Chondrocyte (in vitro differentiated cells): ENCODE measurements at regions not wholly inside any gene's neighbourhood (a gene's known extent, or its start where the extent isn't known, plus 50 kb on each side); places are given as distances from the start of the nearest gene placed in this dataset.

Experiments used
- DNase-seq: peaks from one replicate; pipeline ENCODE4 v3.0.0; 2021; ENCODE audit warnings: mixed read lengths, low spot score
- H3K27ac Mint-ChIP-seq: one replicate; pipeline ENCODE4 v1.8.0; 2021; ENCODE audit warnings: mild to moderate bottlenecking, moderate library complexity, mixed read lengths; ENCODE audit not compliant: unreplicated experiment
- H3K27me3 Mint-ChIP-seq: 2 replicates; pipeline ENCODE4 v1.8.0; 2021; ENCODE audit warnings: low read depth, mixed read lengths
- H3K36me3 Mint-ChIP-seq: 2 replicates; pipeline ENCODE4 v1.8.0; 2021; ENCODE audit warnings: low read depth, mixed read lengths
- H3K4me1 Mint-ChIP-seq: 2 replicates; pipeline ENCODE4 v1.8.0; 2021; ENCODE audit warnings: low read depth, mild to moderate bottlenecking, mixed read lengths
- H3K4me3 Mint-ChIP-seq: one replicate; pipeline ENCODE4 v1.8.0; 2021; ENCODE audit warnings: mild to moderate bottlenecking, moderate library complexity, mixed read lengths; ENCODE audit not compliant: unreplicated experiment
- H3K9me3 Mint-ChIP-seq: 2 replicates; pipeline ENCODE4 v1.8.0; 2021; ENCODE audit warnings: low read depth, mixed read lengths
- TF ChIP-seq, protein P1 (sequence below): fragments of 200-600 bp; sonication (generic); IDR thresholded peaks from 2 replicates; pipeline ENCODE4 v1.5.0; 2021; ENCODE audit warnings: antibody characterized with exemption, mild to moderate bottlenecking, moderate library complexity

DNA sequence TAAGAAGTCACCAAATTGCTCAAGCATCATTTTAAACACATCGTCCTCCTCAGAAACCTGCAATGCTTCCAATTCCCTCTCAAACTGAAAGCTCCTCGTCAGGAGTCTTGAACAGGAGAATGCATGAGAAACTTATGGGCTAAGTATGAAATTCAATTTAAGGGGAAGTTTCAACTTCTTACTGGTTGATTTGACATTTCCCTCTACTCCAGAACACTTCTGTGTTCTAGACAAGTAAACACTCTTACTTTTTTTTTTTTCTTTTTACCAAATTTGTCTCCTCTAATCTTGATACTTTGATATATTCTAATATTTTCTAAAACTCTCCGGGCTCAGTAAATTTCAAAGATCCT, 181.7 kb downstream of the RSL24D1 start:
- no peak overlapping the region for H3K4me3 Mint-ChIP-seq
- no peak overlapping the region for H3K27ac Mint-ChIP-seq

DNA sequence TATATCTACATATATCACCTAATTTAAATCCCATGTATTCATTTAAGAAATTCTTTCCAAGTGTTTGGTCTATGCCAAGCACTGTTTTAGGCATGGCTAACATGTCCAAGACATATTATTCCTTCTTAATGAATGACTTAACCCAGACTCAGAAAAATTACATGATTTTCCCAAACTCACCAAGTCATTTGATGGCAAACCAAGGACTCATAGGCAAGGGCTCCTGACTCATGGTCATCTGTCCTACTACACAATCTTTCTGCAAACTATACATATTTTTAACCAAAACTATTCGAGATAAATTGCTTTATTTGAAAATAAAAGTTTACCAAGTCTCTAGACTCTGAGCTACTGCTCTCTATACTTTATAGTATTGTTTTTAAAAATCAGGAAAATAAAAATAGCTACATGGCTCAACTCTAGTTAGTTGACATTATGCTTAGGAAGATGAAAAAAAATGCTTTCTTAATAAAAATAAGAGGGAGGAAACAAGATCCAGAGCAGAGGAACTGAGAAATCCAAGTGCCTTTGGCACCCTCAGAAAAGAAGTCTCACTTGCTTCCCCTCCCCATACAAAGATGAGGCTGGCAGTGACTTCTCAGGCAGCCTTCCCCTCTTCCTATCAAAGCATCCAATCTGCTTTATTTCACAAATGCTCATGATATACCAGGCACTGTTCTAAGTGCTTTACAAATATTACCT, 182.2 kb downstream of the RSL24D1 start:
- Mint-ChIP-seq H3K9me3 (no peaks in the 10 kb centered on the region), H3K27me3 (peaks cover 9% of the 10 kb centered on the region), H3K4me1 (no peaks in the 10 kb centered on the region), H3K36me3 (no peaks in the 10 kb centered on the region), H3K4me3 (no peak overlapping the region), H3K27ac (no peak overlapping the region)
- DNase-seq: no peak
- TF ChIP-seq, protein P1, sequence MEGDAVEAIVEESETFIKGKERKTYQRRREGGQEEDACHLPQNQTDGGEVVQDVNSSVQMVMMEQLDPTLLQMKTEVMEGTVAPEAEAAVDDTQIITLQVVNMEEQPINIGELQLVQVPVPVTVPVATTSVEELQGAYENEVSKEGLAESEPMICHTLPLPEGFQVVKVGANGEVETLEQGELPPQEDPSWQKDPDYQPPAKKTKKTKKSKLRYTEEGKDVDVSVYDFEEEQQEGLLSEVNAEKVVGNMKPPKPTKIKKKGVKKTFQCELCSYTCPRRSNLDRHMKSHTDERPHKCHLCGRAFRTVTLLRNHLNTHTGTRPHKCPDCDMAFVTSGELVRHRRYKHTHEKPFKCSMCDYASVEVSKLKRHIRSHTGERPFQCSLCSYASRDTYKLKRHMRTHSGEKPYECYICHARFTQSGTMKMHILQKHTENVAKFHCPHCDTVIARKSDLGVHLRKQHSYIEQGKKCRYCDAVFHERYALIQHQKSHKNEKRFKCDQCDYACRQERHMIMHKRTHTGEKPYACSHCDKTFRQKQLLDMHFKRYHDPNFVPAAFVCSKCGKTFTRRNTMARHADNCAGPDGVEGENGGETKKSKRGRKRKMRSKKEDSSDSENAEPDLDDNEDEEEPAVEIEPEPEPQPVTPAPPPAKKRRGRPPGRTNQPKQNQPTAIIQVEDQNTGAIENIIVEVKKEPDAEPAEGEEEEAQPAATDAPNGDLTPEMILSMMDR: no peak

More for the DNA sequence above, 181.7 kb downstream of the RSL24D1 start:
- no peak for DNase-seq
- TF ChIP-seq, protein P1: no peak
- Mint-ChIP-seq H3K4me1 (no peaks in the 10 kb centered on the region), H3K9me3 (no peaks in the 10 kb centered on the region), H3K36me3 (no peaks in the 10 kb centered on the region), H3K27me3 (peaks cover 12% of the 10 kb centered on the region)

DNA sequence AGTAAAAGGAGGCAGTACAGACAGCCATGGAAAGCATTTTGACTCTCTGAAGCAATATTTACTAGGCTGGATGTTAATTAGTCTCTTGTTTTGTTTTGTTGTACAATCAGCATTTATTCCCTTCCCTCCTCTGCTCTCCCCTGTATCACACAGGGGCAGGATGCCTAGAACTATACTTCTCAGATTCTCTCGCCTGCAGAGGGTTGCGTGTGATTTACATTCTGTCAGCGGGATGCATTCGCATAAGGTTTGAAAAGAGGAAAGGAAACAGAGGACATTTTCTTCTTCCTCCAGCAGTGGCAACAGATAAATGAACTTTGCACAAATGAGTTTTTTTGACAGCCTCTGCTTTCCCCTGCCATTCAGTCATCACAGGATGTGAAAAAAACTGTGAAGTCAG, 188.3 kb downstream of the RSL24D1 start:
- H3K4me1 Mint-ChIP-seq: no peaks in the 10 kb centered on the region
- no peak overlapping the region for H3K4me3 Mint-ChIP-seq
- peaks cover 5% of the 10 kb centered on the region for H3K27me3 Mint-ChIP-seq
- TF ChIP-seq, protein P1: no peak
- DNase-seq: no peak
- H3K36me3 Mint-ChIP-seq: no peaks in the 10 kb centered on the region
- H3K27ac Mint-ChIP-seq: no peak overlapping the region
- H3K9me3 Mint-ChIP-seq: peaks cover 3% of the 10 kb centered on the region

DNA sequence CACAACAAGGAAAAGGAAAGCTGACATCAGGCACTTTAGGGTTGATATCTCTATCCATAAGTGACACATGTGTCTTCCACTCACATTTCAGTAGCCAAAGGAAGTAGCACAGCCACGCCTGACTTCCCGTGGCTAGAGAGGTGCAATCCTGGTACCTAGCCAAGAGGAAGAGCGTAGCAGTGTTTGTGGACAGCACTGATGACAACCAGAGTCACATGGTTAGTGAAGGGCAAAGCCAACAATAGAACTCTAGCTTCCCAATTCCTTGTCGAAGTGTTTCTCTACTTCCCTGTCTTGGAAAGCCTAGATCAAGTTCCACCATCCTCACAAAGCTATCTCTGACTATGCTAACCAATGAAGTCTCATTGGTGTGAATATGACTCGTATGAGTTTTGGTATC, 189.2 kb downstream of the RSL24D1 start:
- Mint-ChIP-seq H3K4me3 (no peak overlapping the region), H3K27ac (no peak overlapping the region), H3K9me3 (peaks cover 3% of the 10 kb centered on the region), H3K4me1 (no peaks in the 10 kb centered on the region), H3K36me3 (no peaks in the 10 kb centered on the region), H3K27me3 (peaks cover 5% of the 10 kb centered on the region)
- no peak for DNase-seq
- TF ChIP-seq, protein P1: no peak

DNA sequence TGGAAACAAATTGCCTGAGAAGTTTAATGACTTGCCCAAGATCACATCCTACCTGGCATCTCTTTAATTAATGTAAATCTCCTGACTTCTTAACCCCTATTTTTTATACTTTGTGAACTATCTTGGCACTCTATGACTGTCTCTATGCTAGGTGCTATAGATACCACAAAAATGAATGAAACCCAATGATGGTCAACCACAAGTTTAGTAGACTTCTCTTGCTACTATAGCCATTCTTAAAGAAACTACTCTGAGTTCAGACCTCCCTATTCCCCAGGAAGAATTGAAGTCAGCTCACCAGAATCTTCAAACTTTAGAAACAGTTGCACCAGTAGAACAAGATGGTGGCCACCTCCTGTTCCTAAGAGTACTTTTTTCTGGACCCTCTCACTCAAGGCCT, 191.1 kb downstream of the RSL24D1 start:
- no peaks in the 10 kb centered on the region for H3K36me3 Mint-ChIP-seq
- H3K27me3 Mint-ChIP-seq: peaks cover 7% of the 10 kb centered on the region
- TF ChIP-seq, protein P1: no peak
- H3K9me3 Mint-ChIP-seq: peaks cover 3% of the 10 kb centered on the region
- H3K4me1 Mint-ChIP-seq: no peaks in the 10 kb centered on the region
- H3K4me3 Mint-ChIP-seq: no peak overlapping the region
- DNase-seq: no peak
- no peak overlapping the region for H3K27ac Mint-ChIP-seq
